Activated naive CD4-positive, alpha-beta T cell treated with anti-CD3 and anti-CD28 coated beads, Interleukin-2, amount 10 ng/mL, durations not matched to agents 7 days and 5 days (primary cell): ENCODE measurements at regions not wholly inside any gene's neighbourhood (a gene's known extent, or its start where the extent isn't known, plus 50 kb on each side); places are given as distances from the start of the nearest gene placed in this dataset.

Source experiments
- CTCF ChIA-PET: fragments of 350-600 bp; sonication (Branson Sonifier 250); formaldehyde crosslinking; loops from one replicate; lab custom pipeline; 2021; ENCODE audit warnings: antibody characterized with exemption; lab: Charles Lee
- DNase-seq: peaks from one replicate; pipeline ENCODE4 v3.0.0-alpha.2; 2020
- H3K27ac Mint-ChIP-seq: one replicate; pipeline ENCODE4 v1.8.0; 2021; ENCODE audit warnings: mild to moderate bottlenecking, moderate library complexity, mixed read lengths
- H3K27me3 Mint-ChIP-seq: one replicate; pipeline ENCODE4 v1.8.0; 2021; ENCODE audit warnings: mild to moderate bottlenecking, mixed read lengths
- H3K36me3 Mint-ChIP-seq: one replicate; pipeline ENCODE4 v1.8.0; 2021; ENCODE audit warnings: mixed read lengths
- H3K4me1 Mint-ChIP-seq: one replicate; pipeline ENCODE4 v1.8.0; 2021; ENCODE audit warnings: mixed read lengths
- H3K4me3 Mint-ChIP-seq: one replicate; pipeline ENCODE4 v1.8.0; 2021; ENCODE audit warnings: mild to moderate bottlenecking, moderate library complexity, mixed read lengths
- H3K9me3 Mint-ChIP-seq: one replicate; pipeline ENCODE4 v1.8.0; 2021; ENCODE audit warnings: mixed read lengths

DNA sequence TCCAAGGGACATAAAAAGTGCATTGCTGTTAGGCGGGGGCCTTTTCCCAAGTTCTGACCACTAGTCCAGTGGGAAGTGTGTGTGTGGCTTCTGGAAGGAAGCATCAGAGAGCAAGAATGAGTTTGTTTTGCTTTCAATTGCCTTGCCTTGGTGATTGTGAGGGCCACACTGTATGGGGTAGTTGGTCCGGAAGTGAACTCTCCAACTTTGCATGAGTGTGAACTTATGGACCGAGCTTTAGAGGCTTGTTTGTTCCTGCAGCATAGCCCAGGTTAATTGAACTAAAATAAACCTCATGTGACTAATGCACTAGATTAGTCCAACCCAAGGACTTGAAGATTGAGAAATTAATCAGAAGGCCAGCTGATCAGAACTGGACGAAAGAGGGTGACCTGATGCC, 171.7 kb downstream of the NR2F2 start:
- Mint-ChIP-seq H3K27ac (no peak overlapping the region), H3K27me3 (no peaks in the 10 kb centered on the region), H3K36me3 (no peaks in the 10 kb centered on the region), H3K4me1 (no peaks in the 10 kb centered on the region), H3K9me3 (peaks cover 3% of the 10 kb centered on the region), H3K4me3 (no peak overlapping the region)
- no peak for DNase-seq
- CTCF ChIA-PET, result no interaction called here

DNA sequence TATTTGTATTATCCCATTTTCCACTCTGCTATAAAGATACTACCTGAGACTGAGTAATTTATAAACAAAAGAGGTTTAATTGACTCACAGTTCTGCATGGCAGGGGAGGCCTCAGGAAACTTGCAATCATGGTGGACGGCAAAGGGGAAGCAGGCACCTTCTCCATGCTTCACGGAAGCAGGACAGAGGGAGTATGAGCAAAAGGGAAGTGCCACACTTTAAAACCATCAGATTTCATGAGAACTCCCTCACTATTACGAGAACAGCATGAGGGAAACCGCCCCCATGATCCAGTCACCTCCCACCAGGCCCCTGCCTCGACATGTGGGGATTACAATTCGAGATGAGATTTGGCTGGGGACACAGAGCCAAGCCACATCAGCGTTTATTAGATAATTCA, 172.8 kb downstream of the NR2F2 start:
- CTCF ChIA-PET, result no interaction called here
- H3K27me3 Mint-ChIP-seq, result no peaks in the 10 kb centered on the region
- H3K4me3 Mint-ChIP-seq, result no peak overlapping the region
- no peaks in the 10 kb centered on the region for H3K4me1 Mint-ChIP-seq
- H3K9me3 Mint-ChIP-seq, result no peaks in the 10 kb centered on the region
- no peak overlapping the region for H3K27ac Mint-ChIP-seq
- no peak for DNase-seq
- H3K36me3 Mint-ChIP-seq, result no peaks in the 10 kb centered on the region

DNA sequence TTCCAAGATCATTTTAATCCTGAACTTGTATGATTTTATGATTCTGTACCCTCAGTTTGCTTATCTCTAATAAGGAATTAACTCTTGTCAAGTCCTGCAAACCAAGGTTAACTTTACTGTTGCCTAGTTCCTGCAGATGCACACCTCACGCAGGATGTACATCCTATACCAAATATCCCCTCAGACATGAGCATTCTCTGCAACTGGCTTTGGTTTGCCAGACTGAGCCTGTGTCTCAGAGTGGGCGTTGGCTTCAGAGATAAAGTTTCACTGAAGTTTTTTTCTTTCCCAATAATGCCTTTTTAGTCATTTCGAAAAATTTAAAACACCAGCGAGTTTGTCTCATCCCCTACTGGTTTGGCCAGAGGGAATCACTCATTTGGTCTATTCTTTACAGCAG, 173.9 kb downstream of the NR2F2 start:
- H3K4me3 Mint-ChIP-seq, result no peak overlapping the region
- H3K9me3 Mint-ChIP-seq, result no peaks in the 10 kb centered on the region
- CTCF ChIA-PET, result interaction anchor here (0.5 kb wide), 1 partner anchor 1160 kb away, joined by 3 read pairs; no protein-coding TSS in a partner anchor
- no peaks in the 10 kb centered on the region for H3K36me3 Mint-ChIP-seq
- no peak overlapping the region for H3K27ac Mint-ChIP-seq
- DNase-seq, result no peak
- H3K27me3 Mint-ChIP-seq, result no peaks in the 10 kb centered on the region
- no peaks in the 10 kb centered on the region for H3K4me1 Mint-ChIP-seq

DNA sequence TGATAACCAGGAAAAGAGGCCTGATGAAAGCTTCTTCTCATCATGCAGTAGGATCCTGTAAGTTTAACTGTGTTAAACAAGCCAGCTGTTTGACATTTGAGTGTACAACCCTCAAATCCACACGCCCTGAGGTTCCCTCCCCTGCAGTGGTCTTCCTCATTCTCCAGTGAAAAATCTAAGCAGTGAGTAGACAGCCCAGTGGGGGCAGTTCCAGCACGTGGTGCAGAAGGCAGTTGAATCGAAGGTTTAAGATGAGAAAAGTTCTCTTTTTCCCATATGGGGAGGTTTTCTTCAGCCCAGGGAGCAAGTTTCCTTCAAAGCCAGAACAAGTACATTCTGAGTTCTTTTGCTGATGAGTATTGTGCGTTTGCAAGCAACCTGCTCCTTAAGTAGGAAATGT, 174.5 kb downstream of the NR2F2 start:
- H3K4me3 Mint-ChIP-seq, result no peak overlapping the region
- CTCF ChIA-PET, result no interaction called here
- H3K27me3 Mint-ChIP-seq, result no peaks in the 10 kb centered on the region
- H3K4me1 Mint-ChIP-seq, result no peaks in the 10 kb centered on the region
- H3K9me3 Mint-ChIP-seq, result no peaks in the 10 kb centered on the region
- H3K27ac Mint-ChIP-seq, result no peak overlapping the region
- no peak for DNase-seq
- no peaks in the 10 kb centered on the region for H3K36me3 Mint-ChIP-seq

DNA sequence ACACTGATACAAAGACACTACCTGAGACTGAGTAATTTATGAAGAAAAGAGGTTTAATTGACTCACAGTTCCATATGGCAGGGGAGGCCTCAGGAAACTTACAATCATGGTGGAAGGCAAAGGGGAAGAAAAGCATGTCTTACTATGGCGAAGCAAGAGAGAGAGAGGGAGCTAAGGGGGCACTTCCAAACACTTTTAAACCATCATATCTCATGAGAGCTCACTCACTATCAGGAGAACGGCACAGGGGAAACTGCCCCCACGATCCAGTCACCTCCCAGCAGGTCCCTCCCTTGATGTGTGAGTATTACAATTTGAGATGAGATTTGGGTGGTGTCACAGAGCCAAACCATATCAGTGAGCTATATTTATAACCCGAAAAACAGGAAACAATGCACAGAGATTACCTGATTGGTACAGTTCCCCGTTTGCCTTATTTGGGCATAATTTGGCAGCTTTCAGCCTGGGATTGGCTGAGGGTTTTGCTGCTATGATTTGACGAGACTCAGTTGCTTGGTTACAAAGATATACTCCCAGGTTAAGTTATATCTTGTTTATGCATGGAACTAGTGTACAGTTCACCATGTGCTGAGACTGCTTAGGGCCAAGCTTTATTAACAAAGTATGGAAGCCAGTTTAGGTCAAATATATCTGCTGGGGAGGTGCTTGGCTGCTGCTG, 184.2 kb downstream of the NR2F2 start:
- Mint-ChIP-seq H3K36me3 (no peaks in the 10 kb centered on the region), H3K4me1 (no peaks in the 10 kb centered on the region), H3K9me3 (peaks cover 5% of the 10 kb centered on the region), H3K27ac (no peak overlapping the region), H3K4me3 (no peak overlapping the region), H3K27me3 (no peaks in the 10 kb centered on the region)
- DNase-seq, result no peak
- CTCF ChIA-PET, result no interaction called here

DNA sequence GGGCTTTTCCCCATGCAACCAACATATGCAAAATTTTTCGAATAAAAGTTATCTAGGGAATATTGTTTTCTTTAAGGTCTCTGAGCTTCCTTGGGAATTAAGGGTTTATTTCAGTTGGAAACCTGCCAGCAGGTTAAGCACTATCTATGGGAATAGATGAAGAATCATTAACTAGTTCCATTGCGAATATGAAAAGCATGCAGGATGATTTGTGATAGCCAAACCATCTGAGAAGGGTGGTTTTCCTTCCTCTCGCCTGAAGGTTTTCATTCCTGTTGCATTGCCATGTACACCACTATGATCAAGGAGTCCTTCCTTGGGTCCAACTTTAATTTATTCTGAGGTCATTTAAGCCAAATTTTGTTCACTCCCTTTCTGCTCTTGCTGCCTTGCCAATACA, 184.9 kb downstream of the NR2F2 start:
- Mint-ChIP-seq H3K4me3 (no peak overlapping the region), H3K4me1 (no peaks in the 10 kb centered on the region), H3K9me3 (peaks cover 5% of the 10 kb centered on the region), H3K27me3 (no peaks in the 10 kb centered on the region), H3K27ac (no peak overlapping the region), H3K36me3 (no peaks in the 10 kb centered on the region)
- no peak for DNase-seq
- CTCF ChIA-PET, result no interaction called here

DNA sequence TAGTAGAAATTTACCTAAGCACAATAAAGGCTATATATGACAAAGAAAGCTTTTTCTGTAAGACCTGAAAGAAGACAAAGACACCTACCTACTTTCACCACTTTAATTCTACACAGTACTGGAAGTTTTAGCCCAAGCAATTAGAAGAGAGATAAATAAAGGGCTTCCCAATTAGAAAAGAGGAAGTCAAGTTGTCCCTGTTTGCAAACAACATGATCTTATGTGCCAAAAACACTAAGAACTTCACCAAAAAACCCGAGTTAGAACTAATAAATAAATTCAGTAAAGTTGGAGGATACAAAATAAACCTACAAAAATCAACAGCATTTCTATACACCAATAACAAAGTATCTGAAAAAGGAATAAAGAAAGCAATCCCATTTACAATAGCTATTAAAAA, 190.9 kb downstream of the NR2F2 start:
- H3K27me3 Mint-ChIP-seq, result no peaks in the 10 kb centered on the region
- no peak overlapping the region for H3K4me3 Mint-ChIP-seq
- peaks cover 5% of the 10 kb centered on the region for H3K9me3 Mint-ChIP-seq
- DNase-seq, result no peak
- CTCF ChIA-PET, result no interaction called here
- no peaks in the 10 kb centered on the region for H3K36me3 Mint-ChIP-seq
- no peak overlapping the region for H3K27ac Mint-ChIP-seq
- H3K4me1 Mint-ChIP-seq, result no peaks in the 10 kb centered on the region

DNA sequence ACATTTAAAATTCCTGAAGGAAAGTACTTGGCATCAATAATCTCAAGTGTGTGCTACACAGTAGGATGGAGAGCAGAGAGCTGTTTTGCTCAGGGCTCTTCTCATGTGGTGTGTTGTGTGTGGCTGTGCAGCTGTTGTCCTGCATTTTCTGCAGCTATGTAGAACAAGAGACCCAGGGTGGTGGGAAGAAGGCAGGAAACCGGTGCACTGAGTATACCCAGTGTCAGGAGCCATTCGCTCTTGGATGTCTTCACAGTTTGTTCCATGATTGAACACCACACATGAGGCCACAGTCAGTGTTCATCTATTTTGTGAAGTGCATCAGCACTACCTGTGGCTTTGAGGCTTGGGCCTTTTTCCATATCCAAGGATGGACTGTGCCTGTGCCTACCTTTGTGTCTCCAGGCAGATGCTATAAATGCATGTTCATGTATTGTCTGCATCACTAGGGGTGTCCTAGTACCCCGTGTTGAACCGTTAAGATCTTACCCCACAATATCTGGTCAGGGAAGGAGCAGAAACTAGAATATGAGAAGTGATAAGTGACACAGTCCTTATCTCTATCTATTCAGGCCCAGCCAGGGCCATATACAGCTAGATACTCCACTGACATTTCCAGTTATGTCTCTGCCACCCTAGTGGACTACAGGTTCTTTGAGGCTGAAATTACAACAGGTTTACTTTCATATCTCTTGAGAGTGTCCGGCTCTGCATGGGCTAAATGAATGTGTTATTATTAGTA, 194.3 kb downstream of the NR2F2 start:
- Mint-ChIP-seq H3K27me3 (no peaks in the 10 kb centered on the region), H3K36me3 (no peaks in the 10 kb centered on the region), H3K4me3 (no peak overlapping the region), H3K27ac (no peak overlapping the region), H3K4me1 (no peaks in the 10 kb centered on the region), H3K9me3 (no peaks in the 10 kb centered on the region)
- CTCF ChIA-PET, result no interaction called here
- no peak for DNase-seq

DNA sequence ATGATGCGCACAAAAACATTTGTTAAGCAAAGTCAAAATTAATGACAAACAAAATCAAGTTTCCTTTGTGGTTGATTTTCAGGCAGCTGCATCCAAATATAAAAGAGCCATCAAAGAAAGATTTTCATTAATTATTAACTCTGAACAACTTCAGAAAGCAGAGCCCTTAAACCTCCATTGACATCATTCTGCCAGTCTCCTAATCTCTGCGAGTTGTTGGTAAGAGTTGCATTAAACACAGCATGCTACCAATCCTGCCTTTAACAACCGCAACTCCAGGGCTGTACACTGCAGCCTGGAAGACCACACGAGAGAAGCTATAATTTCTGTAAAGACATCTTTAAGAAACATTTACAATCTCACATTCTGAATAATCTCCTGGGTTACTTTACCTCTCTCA, 204.6 kb downstream of the NR2F2 start:
- H3K27ac Mint-ChIP-seq, result no peak overlapping the region

DNA sequence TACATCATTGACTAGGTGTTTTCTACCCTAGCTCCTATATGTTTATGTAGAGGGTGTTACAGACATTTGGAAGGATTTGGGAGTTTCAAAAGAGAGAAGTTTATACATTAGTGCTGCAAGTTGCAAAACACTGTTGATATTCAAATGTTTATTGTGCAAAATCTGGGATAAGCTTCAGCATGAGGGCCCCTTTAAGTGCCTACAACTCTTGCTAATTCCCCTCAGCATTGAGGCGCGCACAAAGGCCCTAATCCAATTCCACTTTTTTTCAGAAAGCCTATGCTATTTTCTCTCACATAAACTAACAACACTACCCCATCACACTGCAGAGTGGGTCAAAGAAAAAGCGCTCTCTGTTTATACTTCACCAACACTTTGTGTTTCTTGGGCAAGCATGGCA, 208.0 kb downstream of the NR2F2 start:
- H3K27ac Mint-ChIP-seq, result no peak overlapping the region
- no peaks in the 10 kb centered on the region for H3K27me3 Mint-ChIP-seq
- CTCF ChIA-PET, result no interaction called here
- no peaks in the 10 kb centered on the region for H3K36me3 Mint-ChIP-seq
- no peaks in the 10 kb centered on the region for H3K9me3 Mint-ChIP-seq
- H3K4me1 Mint-ChIP-seq, result no peaks in the 10 kb centered on the region
- H3K4me3 Mint-ChIP-seq, result no peak overlapping the region
- no peak for DNase-seq

More for the DNA sequence above, 204.6 kb downstream of the NR2F2 start:
- DNase-seq, result no peak
- Mint-ChIP-seq H3K4me1 (no peaks in the 10 kb centered on the region), H3K9me3 (no peaks in the 10 kb centered on the region), H3K27me3 (no peaks in the 10 kb centered on the region), H3K36me3 (no peaks in the 10 kb centered on the region), H3K4me3 (no peak overlapping the region)
- CTCF ChIA-PET, result no interaction called here

DNA sequence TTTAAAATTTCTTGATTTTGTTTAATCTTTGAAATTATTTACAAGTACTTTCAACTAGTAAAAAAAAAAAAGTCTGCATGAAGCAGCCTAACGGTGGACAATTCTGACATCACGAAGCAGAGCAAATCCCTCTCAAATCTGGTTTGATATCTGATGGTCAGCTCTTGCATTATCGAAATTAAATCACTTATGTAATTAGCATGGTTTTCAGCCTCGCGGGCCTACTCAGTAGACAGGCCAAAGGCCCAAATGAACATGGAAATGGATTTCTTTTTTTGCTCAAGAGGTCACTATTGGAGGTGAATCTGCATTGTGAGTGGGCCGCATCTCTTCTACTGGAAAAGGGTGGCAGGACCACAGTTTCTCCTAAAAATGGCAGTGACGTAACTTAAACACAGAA, 209.8 kb downstream of the NR2F2 start:
- no peak overlapping the region for H3K4me3 Mint-ChIP-seq
- H3K9me3 Mint-ChIP-seq, result no peaks in the 10 kb centered on the region
- H3K27ac Mint-ChIP-seq, result no peak overlapping the region
- H3K4me1 Mint-ChIP-seq, result no peaks in the 10 kb centered on the region
- H3K36me3 Mint-ChIP-seq, result no peaks in the 10 kb centered on the region
- no peaks in the 10 kb centered on the region for H3K27me3 Mint-ChIP-seq
- CTCF ChIA-PET, result no interaction called here
- no peak for DNase-seq

DNA sequence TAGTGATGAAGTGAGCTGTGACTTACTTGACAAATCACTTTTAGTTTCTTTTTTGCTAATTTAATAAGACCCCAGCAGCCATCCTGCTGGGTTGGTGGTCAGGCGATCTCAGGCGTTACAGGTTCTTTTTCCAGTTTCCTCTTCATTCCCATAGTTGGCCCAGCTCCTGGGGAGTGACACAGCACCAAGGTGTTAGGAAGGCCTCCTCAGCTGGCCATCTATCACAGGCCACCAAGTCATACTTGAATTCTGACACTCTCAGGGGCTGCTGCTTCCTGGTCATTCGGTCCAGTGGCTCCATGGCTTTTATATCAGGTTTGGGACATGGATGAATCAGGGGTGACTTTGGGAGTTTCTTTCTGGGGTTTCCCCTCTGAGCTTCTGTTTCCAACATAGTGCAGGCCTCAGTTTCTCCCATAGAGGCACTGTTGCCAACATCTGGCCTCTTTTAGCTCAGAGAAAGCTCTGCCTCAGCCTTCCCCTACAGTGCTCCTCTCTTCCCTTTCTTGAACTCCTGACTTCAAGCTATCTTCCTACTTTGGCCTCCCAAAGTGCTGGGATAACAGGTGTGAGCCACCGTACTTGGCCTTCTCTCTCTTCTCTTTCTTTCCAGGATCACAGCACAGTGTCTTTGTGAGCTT, 211.8 kb downstream of the NR2F2 start:
- Mint-ChIP-seq H3K4me3 (no peak overlapping the region), H3K27ac (no peak overlapping the region), H3K36me3 (no peaks in the 10 kb centered on the region), H3K4me1 (no peaks in the 10 kb centered on the region), H3K9me3 (no peaks in the 10 kb centered on the region), H3K27me3 (no peaks in the 10 kb centered on the region)
- CTCF ChIA-PET, result interaction anchor here (0.7 to 1.5 kb wide), 2 partner anchors 10 to 1355 kb away, joined by 3 to 5 read pairs; no protein-coding TSS in a partner anchor
- no peak for DNase-seq

DNA sequence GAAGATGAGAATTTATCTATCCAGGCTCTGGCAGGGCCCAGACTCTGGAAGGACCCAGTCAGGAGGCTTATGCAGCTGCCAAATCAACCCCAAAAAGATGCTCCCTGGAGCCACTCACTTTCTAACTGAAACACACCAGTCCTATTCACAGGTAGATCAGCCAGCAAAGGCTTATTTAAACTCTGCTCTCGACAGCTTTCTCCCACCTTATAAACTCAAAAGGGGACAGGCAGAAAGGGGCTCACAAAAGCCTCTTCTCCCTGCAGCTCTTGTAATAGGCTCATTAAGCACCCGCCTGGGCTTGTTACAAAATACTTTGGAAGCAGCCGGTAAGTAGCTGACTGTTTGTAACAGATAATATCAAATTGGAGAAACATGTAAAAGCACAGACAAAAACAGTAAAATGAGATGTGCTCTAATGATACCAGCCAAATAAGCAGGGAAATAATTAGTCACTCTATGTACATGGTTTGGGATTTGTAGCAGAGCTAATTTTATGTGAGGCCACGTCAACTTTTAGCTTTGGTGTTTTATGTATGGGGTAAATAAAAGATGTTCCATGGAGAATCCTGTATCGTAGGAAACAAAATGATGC, 213.8 kb downstream of the NR2F2 start:
- Mint-ChIP-seq H3K9me3 (no peaks in the 10 kb centered on the region), H3K4me1 (no peaks in the 10 kb centered on the region), H3K4me3 (no peak overlapping the region), H3K36me3 (no peaks in the 10 kb centered on the region), H3K27me3 (no peaks in the 10 kb centered on the region), H3K27ac (no peak overlapping the region)
- CTCF ChIA-PET, result no interaction called here
- DNase-seq, result no peak

DNA sequence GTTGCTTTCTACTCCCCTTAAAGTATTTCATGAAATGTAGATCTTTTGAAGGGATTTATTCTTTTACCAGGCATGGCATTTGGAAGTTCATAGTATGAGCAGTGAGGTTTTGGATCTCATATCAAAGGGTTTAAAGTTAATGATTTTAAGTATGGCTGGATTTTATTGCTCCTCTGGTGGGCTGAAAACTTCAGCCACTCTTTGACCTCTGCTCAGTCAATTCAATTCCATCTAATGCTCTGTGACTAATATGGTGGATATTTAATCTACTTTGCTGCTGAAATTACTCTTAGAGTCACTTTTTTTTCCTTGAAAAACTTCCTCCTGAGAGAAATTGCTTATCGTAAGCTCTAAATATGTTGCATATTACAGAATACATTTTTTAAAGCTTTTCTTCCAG, 218.6 kb downstream of the NR2F2 start:
- Mint-ChIP-seq H3K4me3 (no peak overlapping the region), H3K27me3 (no peaks in the 10 kb centered on the region), H3K9me3 (no peaks in the 10 kb centered on the region), H3K36me3 (no peaks in the 10 kb centered on the region), H3K4me1 (no peaks in the 10 kb centered on the region), H3K27ac (no peak overlapping the region)
- no peak for DNase-seq
- CTCF ChIA-PET, result no interaction called here
